Neural cell (in vitro differentiated cells): ENCODE measurements at regions not wholly inside any gene's neighbourhood (a gene's known extent, or its start where the extent isn't known, plus 50 kb on each side); places are given as distances from the start of the nearest gene placed in this dataset.
"Not testable (repeated sequence)": the region's sequence is repeated elsewhere in the genome, so short reads cannot be mapped to it uniquely, and the experiment has no call there.

ENCODE experiments used
- CTCF ChIP-seq: fragments of 450-650 bp; IDR thresholded peaks from 2 replicates; pipeline ENCODE4 v1.5.1; 2014; ENCODE audit warnings: antibody characterized with exemption, mild to moderate bottlenecking, moderate library complexity; ENCODE audit not compliant: poor library complexity, severe bottlenecking
- EZH2 ChIP-seq: fragments of 200-600, 300-800 bp; shearing (Covaris generic), sonication (generic); IDR thresholded peaks from 2 replicates; pipeline ENCODE4 v1.6.1; 2014; ENCODE audit warnings: antibody characterized with exemption, low read length, borderline replicate concordance, mild to moderate bottlenecking; ENCODE audit not compliant: insufficient read depth, poor library complexity, severe bottlenecking
- POLR2AphosphoS5 ChIP-seq: IDR thresholded peaks from 2 replicates; pipeline ENCODE4 v1.6.1; 2012

- not testable (repeated sequence) for TF ChIP-seq POLR2AphosphoS5, EZH2, CTCF
These were observed 143.4 kb upstream of the CCDC54 start for GRCh38 chr3:107233877-107234276.
